ENCODE measurements at regions not wholly inside any gene's neighbourhood (a gene's known extent, or its start where the extent isn't known, plus 50 kb on each side); places are given as distances from the start of the nearest gene placed in this dataset.

DNA sequence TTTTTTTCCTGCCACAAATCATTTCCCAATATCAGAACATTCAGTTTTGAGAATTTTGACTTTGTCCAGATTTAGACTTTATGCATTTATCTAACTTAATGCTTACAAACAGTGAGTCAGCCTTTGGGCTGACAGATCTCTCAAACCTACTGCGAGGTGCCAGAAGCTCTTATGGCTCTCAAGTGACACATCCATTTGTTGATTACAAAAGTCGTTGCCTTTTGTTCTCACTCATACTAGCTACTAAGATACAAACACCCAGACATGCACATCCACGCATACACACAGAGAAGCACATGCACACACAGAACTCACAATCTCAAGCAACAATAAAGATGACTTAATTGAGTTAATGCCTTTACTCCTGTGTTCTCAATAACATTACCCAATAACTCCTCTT lies 1147.5 kb downstream of the DIAPH3 start:
- TF ChIP-seq SP1 (IDR thresholded peaks at IDR 0.05), result no peak
- TF ChIP-seq, protein P1, sequence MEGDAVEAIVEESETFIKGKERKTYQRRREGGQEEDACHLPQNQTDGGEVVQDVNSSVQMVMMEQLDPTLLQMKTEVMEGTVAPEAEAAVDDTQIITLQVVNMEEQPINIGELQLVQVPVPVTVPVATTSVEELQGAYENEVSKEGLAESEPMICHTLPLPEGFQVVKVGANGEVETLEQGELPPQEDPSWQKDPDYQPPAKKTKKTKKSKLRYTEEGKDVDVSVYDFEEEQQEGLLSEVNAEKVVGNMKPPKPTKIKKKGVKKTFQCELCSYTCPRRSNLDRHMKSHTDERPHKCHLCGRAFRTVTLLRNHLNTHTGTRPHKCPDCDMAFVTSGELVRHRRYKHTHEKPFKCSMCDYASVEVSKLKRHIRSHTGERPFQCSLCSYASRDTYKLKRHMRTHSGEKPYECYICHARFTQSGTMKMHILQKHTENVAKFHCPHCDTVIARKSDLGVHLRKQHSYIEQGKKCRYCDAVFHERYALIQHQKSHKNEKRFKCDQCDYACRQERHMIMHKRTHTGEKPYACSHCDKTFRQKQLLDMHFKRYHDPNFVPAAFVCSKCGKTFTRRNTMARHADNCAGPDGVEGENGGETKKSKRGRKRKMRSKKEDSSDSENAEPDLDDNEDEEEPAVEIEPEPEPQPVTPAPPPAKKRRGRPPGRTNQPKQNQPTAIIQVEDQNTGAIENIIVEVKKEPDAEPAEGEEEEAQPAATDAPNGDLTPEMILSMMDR (IDR thresholded peaks at IDR 0.05; ENCODE audit: low read depth, low read length, missing input control), result no peak
- TF ChIP-seq JUND (IDR thresholded peaks at IDR 0.05), result no peak
- TF ChIP-seq EGR1 (IDR thresholded peaks at IDR 0.05; ENCODE audit: low read depth in 2 of 2), result no peak
- TF ChIP-seq, protein P2, sequence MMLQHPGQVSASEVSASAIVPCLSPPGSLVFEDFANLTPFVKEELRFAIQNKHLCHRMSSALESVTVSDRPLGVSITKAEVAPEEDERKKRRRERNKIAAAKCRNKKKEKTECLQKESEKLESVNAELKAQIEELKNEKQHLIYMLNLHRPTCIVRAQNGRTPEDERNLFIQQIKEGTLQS (IDR thresholded peaks at IDR 0.05), result no peak
- TF ChIP-seq, protein P3, sequence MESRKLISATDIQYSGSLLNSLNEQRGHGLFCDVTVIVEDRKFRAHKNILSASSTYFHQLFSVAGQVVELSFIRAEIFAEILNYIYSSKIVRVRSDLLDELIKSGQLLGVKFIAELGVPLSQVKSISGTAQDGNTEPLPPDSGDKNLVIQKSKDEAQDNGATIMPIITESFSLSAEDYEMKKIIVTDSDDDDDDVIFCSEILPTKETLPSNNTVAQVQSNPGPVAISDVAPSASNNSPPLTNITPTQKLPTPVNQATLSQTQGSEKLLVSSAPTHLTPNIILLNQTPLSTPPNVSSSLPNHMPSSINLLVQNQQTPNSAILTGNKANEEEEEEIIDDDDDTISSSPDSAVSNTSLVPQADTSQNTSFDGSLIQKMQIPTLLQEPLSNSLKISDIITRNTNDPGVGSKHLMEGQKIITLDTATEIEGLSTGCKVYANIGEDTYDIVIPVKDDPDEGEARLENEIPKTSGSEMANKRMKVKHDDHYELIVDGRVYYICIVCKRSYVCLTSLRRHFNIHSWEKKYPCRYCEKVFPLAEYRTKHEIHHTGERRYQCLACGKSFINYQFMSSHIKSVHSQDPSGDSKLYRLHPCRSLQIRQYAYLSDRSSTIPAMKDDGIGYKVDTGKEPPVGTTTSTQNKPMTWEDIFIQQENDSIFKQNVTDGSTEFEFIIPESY (IDR thresholded peaks at IDR 0.05), result no peak
- TF ChIP-seq NR2F2 (IDR thresholded peaks at IDR 0.05), result no peak
